Endothelial cell of umbilical vein (primary cell): ENCODE measurements at regions not wholly inside any gene's neighbourhood (a gene's known extent, or its start where the extent isn't known, plus 50 kb on each side); places are given as distances from the start of the nearest gene placed in this dataset.

Experiments
- BruUV-seq: library from RNA; stranded (reverse); fragments of 400-500 nt; replicated peaks from 2 replicates; lab custom pipeline; 2021; lab: Mats Ljungman, UMichigan
- CTCF ChIA-PET: fragments of 300-600, 350-600 bp; sonication (Branson Sonifier 250); formaldehyde crosslinking; loops from one replicate; lab custom pipeline; 2021; ENCODE audit warnings: antibody characterized with exemption, inconsistent platforms; lab: Charles Lee
- POLR2A ChIA-PET: fragments of 300-600, 350-600 bp; sonication (Branson Sonifier 250); formaldehyde crosslinking; loops from one replicate; lab custom pipeline; 2021; ENCODE audit warnings: antibody characterized with exemption, inconsistent platforms; lab: Charles Lee
- DNase-seq: peaks from one replicate; pipeline ENCODE4 v3.0.0-alpha.2; 2011; ENCODE audit warnings: low read depth, low spot score
- FAIRE-seq: peaks from 2 replicates; lab custom pipeline; 2011; peaks lifted over from hg19 to GRCh38; lab: Jason Lieb, UNC
- H2AFZ ChIP-seq: 2 replicates; pipeline ENCODE4 v1.6.0; 2012; ENCODE audit warnings: low read depth, low read length, control low read depth, inconsistent platforms
- H3K27ac ChIP-seq: 2 replicates; pipeline ENCODE4 v1.5.1; 2011; ENCODE audit warnings: low read depth, mild to moderate bottlenecking, control low read depth, low read length, moderate library complexity; ENCODE audit not compliant: insufficient read depth
- H3K27me3 ChIP-seq, 2 experiments: 2 replicates each; pipeline versions ENCODE4 v1.6.0 to v1.6.1; 2011; ENCODE audit warnings: low read length in 2 of 2, mixed read lengths in 1 of 2; ENCODE audit not compliant: control insufficient read depth in 2 of 2, insufficient read depth in 2 of 2
- H3K36me3 ChIP-seq, 2 experiments: 2 replicates in 1 of 2; 3 replicates in 1 of 2; pipeline ENCODE4 v1.5.1; 2011; ENCODE audit warnings: low read length in 2 of 2, mild to moderate bottlenecking in 1 of 2, moderate library complexity in 1 of 2; ENCODE audit not compliant: control insufficient read depth in 2 of 2, insufficient read depth in 2 of 2; ENCODE audit errors: extremely low read depth in 1 of 2
- H3K4me1 ChIP-seq: 3 replicates; pipeline ENCODE4 v1.5.1; 2011; ENCODE audit warnings: mild to moderate bottlenecking, low read length; ENCODE audit not compliant: control insufficient read depth, insufficient read depth; ENCODE audit errors: extremely low read depth
- H3K4me2 ChIP-seq: 2 replicates; pipeline ENCODE4 v1.6.1; 2011; ENCODE audit warnings: low read length, control low read depth, mixed read lengths; ENCODE audit not compliant: insufficient read depth
- H3K4me3 ChIP-seq, 3 experiments: fragments of 200-600 bp in 1 of 3; sonication (generic), shearing (Covaris generic) in 1 of 3; replicated peaks in 1 of 3; 2 replicates each; pipeline ENCODE4 v1.5.1; 2011 to 2016; ENCODE audit warnings: control low read depth in 3 of 3, low read length in 3 of 3, mild to moderate bottlenecking in 2 of 3, inconsistent platforms in 1 of 3, low read depth in 1 of 3, moderate library complexity in 1 of 3; ENCODE audit not compliant: insufficient read depth in 1 of 3
- H3K79me2 ChIP-seq: 2 replicates; pipeline ENCODE4 v1.6.0; 2012; ENCODE audit warnings: low read length, inconsistent platforms; ENCODE audit not compliant: control insufficient read depth, insufficient read depth
- H3K9ac ChIP-seq: replicated peaks from 2 replicates; pipeline ENCODE3; 2011; ENCODE audit warnings: low read length, control low read depth; ENCODE audit not compliant: insufficient read depth; ENCODE audit errors: extremely low read depth
- H3K9me1 ChIP-seq: replicated peaks from 3 replicates; pipeline ENCODE4 v1.6.0; 2011; ENCODE audit warnings: mild to moderate bottlenecking, low read length; ENCODE audit not compliant: control insufficient read depth, insufficient read depth; ENCODE audit errors: extremely low read depth
- H3K9me3 ChIP-seq: replicated peaks from 2 replicates; pipeline ENCODE4 v1.5.1; 2012; ENCODE audit warnings: low read length, inconsistent platforms; ENCODE audit not compliant: control insufficient read depth, insufficient read depth
- H4K20me1 ChIP-seq: replicated peaks from 2 replicates; pipeline ENCODE3; 2011; ENCODE audit warnings: mild to moderate bottlenecking, low read length; ENCODE audit not compliant: control insufficient read depth, insufficient read depth; ENCODE audit errors: extremely low read depth
- EZH2 ChIP-seq: IDR thresholded peaks from 2 replicates; pipeline ENCODE4 v1.6.1; 2012; ENCODE audit warnings: borderline replicate concordance, low read depth, mild to moderate bottlenecking, moderate library complexity, low read length, inconsistent platforms; ENCODE audit not compliant: severe bottlenecking
- FOS ChIP-seq: IDR thresholded peaks from 2 replicates; pipeline ENCODE4 v1.6.1; 2011; ENCODE audit warnings: mild to moderate bottlenecking, low read length, moderate library complexity, borderline replicate concordance; ENCODE audit not compliant: insufficient read depth
- GATA2 ChIP-seq: IDR thresholded peaks from 2 replicates; pipeline ENCODE4 v1.7.0; 2011; ENCODE audit warnings: low read depth, mild to moderate bottlenecking, moderate library complexity, mixed read lengths, low read length; ENCODE audit not compliant: insufficient read length, insufficient read depth
- JUN ChIP-seq: IDR thresholded peaks from 2 replicates; pipeline ENCODE4 v1.6.1; 2011; ENCODE audit warnings: borderline replicate concordance, low read depth; ENCODE audit not compliant: insufficient read length, insufficient read depth
- MAX ChIP-seq: IDR thresholded peaks from 2 replicates; pipeline ENCODE4 v1.6.1; 2011; ENCODE audit not compliant: insufficient read depth, insufficient read length
- MYC ChIP-seq: IDR thresholded peaks from one replicate; pipeline ENCODE4 v1.6.1; 2011; ENCODE audit warnings: mild to moderate bottlenecking, low read depth, low read length
- POLR2A ChIP-seq: IDR thresholded peaks from 2 replicates; pipeline ENCODE4 v1.6.1; 2012; ENCODE audit warnings: low read depth, mild to moderate bottlenecking, control low read depth, low read length
- POLR2AphosphoS5 ChIP-seq: IDR thresholded peaks from 2 replicates; pipeline ENCODE4 v1.6.1; 2012; ENCODE audit warnings: low read depth, mild to moderate bottlenecking, control low read depth, low read length, moderate library complexity; ENCODE audit not compliant: insufficient read depth
- dilution Hi-C: fragments of 300-500 bp; cut with MboI; formaldehyde crosslinking; loops from one replicate; pipeline ENCODE4 v1.15.0; 2019; ENCODE audit warnings: low sequenced_read_pairs; ENCODE audit not compliant: extremely low pct_ligation_motif_present
- intact Hi-C: fragments of 100-400 bp; cut with micrococcal nuclease; formaldehyde crosslinking; loops from one replicate; pipeline ENCODE4 v1.10.0; 2022
- TF ChIP-seq, protein P1 (sequence below), 2 donors: IDR thresholded peaks; 1 replicate in 1 of 2; 2 replicates in 1 of 2; pipeline ENCODE4 v1.5.1; 2011; ENCODE audit warnings: low read length in 2 of 2, mild to moderate bottlenecking in 2 of 2, moderate library complexity in 2 of 2, control low read depth in 1 of 2, inconsistent platforms in 1 of 2, low read depth in 1 of 2; ENCODE audit not compliant: insufficient read depth in 1 of 2; ENCODE audit errors: extremely low read depth in 1 of 2

DNA sequence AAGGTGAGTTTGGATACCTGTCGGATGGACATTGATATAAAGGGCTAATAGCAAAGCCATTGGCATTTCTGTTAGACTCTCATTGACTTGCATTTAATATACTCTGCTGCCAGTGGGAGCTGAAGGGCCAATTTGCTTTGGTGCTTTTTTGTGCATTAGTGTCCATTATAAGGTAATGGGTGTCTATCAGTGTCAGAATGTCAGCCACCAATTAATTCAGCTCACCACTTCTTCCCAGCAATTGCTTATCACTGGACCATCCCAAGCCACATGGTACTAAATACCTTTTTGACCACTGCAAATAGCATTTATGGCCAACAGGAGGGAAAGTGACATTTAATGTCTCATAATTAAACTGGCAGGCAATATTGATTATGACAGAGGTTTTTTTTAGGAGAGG is 317.8 kb downstream of the TEX29 start:
- intact Hi-C loops (no loop called here), dilution Hi-C loops (no loop called here)
- no peak for DNase-seq
- Histone ChIP-seq H3K9me3 (no peaks in the 10 kb centered on the region), H3K4me2 (no peak overlapping the region), H2AFZ (no peak overlapping the region), H3K27me3 (no peaks in the 10 kb centered on the region), H3K36me3 (no peaks in the 10 kb centered on the region), H3K4me1 (no peaks in the 10 kb centered on the region), H4K20me1 (no peaks in the 10 kb centered on the region), H3K9me1 (no peaks in the 10 kb centered on the region), H3K27ac (no peak overlapping the region), H3K9ac (no peak overlapping the region), H3K79me2 (no peaks in the 10 kb centered on the region), H3K4me3 (no peak overlapping the region)
- ChIA-PET POLR2A (no interaction called here), CTCF (no interaction called here)
- FAIRE-seq = no peak
- TF ChIP-seq MAX = no peak
- TF ChIP-seq JUN = no peak
- no peak for TF ChIP-seq MYC
- TF ChIP-seq POLR2AphosphoS5 = no peak
- no peak for TF ChIP-seq GATA2
- TF ChIP-seq, protein P1, sequence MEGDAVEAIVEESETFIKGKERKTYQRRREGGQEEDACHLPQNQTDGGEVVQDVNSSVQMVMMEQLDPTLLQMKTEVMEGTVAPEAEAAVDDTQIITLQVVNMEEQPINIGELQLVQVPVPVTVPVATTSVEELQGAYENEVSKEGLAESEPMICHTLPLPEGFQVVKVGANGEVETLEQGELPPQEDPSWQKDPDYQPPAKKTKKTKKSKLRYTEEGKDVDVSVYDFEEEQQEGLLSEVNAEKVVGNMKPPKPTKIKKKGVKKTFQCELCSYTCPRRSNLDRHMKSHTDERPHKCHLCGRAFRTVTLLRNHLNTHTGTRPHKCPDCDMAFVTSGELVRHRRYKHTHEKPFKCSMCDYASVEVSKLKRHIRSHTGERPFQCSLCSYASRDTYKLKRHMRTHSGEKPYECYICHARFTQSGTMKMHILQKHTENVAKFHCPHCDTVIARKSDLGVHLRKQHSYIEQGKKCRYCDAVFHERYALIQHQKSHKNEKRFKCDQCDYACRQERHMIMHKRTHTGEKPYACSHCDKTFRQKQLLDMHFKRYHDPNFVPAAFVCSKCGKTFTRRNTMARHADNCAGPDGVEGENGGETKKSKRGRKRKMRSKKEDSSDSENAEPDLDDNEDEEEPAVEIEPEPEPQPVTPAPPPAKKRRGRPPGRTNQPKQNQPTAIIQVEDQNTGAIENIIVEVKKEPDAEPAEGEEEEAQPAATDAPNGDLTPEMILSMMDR (IDR thresholded peaks at IDR 0.05; ENCODE audit: extremely low read depth in 1 of 2, insufficient read depth in 1 of 2, low read depth in 1 of 2, low read length in 2 of 2) = no peak
- no peak for TF ChIP-seq EZH2
- no peak for TF ChIP-seq POLR2A
- TF ChIP-seq FOS = no peak
- no TSS peak for BruUV-seq
